Mucosa of gallbladder (tissue), 1 donor: ENCODE measurements at regions not wholly inside any gene's neighbourhood (a gene's known extent, or its start where the extent isn't known, plus 50 kb on each side); places are given as distances from the start of the nearest gene placed in this dataset.
"Not testable (repeated sequence)": the region's sequence is repeated elsewhere in the genome, so short reads cannot be mapped to it uniquely, and the experiment has no call there.

Experiments
- DNase-seq: peaks from one replicate; pipeline ENCODE4 v3.0.0-alpha.2; 2020; ENCODE audit warnings: low spot score
- donor health status: DM: no; HTN: no; CAD: no.

DNA sequence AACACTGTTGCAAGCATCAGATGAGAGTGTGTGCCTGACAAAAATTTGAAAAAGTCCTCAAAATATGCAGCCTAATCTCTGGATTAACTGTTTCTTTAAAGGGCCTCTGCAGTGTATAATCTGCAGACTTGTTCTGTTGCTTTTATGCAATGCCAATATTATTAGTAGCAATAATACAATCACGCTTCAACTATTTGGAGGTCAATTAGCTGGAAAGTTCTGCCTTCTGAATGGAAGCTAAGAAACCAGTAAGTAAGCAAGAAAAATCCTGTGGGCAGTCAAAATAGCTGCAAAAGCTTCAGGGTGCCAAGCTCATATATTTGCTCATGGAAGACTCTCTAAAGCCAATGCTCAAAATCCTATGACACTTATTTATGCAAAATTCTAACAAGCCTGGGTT is 153.2 kb upstream of the NR2F2 start:
- DNase-seq: no peak

- no peak for DNase-seq
These were observed 150.3 kb upstream of the NR2F2 start for GRCh38 chr15:96180087-96180748.

- DNase-seq: no peak
These were observed 149.3 kb upstream of the NR2F2 start for GRCh38 chr15:96181217-96181616.

GRCh38 chr15:96181873-96182301 is 148.6 kb upstream of the NR2F2 start:
- peak; percentile 49 for DNase-seq

GRCh38 chr15:96182736-96183513 is 147.6 kb upstream of the NR2F2 start:
- no peak for DNase-seq

- no peak for DNase-seq
These were observed 147.0 kb upstream of the NR2F2 start for GRCh38 chr15:96183514-96183850.

DNA sequence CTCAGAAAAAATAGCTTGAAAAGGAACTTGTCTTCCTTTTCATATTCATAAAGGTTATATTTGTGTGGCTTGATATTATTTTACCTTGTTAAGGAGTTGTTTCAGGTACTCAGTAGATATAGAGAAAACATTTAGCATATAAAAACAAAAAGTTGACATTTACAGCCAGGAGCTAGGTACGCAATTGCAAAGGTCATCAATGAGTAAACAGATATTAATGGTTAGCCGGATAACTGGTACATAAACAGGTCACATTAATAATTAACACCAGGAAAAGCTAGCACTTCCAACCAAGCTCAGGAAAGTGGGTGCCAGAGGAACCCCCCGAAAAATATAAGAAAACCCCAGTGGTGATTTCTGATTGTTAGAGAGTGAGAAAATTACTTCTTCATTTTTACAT is 146.6 kb upstream of the NR2F2 start:
- no peak for DNase-seq

GRCh38 chr15:96184297-96184696 is 146.2 kb upstream of the NR2F2 start:
- DNase-seq: no peak

DNA sequence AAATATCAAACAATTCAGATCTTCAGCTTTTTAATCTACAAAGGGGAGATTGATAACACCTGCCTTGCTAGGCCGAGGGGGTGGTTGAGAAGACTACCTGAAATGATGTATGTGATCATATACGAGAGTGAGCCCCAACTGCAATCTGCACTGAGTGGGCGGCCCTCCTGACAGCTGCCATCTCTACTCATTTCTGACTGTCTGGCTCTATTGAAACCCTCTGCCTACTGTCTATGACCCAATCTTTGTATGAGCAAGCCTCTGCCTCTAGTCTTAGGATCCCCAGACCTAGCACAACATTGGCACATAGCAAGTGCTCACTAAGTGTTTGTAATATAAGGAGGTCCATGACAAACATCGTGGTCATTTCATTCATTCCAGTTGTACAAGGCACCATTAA is 144.4 kb upstream of the NR2F2 start:
- no peak for DNase-seq

GRCh38 chr15:96187341-96188305 is 142.9 kb upstream of the NR2F2 start:
- no peak for DNase-seq

GRCh38 chr15:96197721-96198120 is 132.8 kb upstream of the NR2F2 start:
- DNase-seq: no peak

GRCh38 chr15:96199111-96199510 is 131.4 kb upstream of the NR2F2 start:
- no peak for DNase-seq

DNA sequence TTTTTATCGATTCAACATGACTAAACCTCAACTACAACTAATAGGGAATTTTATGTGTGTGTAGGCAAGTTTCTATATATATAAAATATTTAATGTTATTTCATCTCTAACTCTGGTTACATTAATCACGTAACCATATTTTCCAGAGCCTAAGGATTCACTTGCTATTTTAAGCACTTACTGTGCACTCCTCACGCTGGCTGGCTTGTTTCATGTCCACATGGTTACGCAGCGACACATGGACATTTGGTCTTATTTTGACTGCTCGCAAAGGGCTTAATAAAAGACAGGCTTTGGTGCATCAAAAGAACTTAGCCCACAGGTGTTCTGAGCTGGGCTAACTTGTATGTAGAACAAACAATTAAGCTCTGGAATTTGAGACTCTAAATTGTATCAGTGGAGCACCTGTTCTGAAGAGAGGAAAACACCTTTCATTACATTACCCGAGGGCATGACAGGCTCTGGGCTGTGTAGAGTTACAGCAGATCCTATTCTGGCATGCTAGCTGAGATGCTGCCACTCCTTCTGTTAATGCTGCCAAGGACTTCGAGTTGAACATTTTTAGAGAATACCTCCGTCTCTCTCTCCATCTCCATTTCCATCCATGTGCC is 130.0 kb upstream of the NR2F2 start:
- DNase-seq: no peak

GRCh38 chr15:96201696-96202095 is 128.8 kb upstream of the NR2F2 start:
- no peak for DNase-seq

- DNase-seq: not testable (repeated sequence)
These were observed 124.9 kb upstream of the NR2F2 start for GRCh38 chr15:96205588-96205987.

DNA sequence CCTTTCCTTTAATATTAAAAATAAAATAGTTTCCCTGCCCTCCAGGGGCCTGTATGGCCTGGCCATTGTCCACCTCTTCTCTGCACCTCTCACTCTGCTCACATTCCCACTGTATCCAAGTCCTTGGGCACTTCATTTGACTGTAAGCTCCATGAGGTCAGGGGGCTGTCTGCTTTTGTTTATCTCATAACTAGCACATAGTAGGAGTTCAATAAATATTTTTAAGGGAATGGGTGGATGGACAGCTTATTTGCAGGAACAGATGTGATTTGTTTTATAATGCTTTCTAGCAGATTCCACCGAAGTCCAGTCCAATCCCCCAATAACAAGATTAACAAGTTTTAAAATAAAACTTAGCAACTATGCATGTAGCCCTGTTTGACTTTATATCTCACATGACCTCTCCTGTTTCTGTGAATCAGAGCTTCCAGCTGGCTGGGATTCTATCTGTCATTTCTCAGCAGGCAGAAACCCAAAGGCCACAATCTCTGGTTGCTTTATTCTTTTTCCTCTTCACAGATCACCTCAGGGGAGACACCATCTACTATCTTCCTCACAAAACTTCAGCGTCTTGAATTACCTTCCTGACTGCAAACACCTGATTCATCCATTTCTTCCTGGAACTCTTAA is 123.0 kb upstream of the NR2F2 start:
- no peak for DNase-seq

- DNase-seq: peak; percentile 51
These were observed 121.2 kb upstream of the NR2F2 start for GRCh38 chr15:96209285-96209735.

DNA sequence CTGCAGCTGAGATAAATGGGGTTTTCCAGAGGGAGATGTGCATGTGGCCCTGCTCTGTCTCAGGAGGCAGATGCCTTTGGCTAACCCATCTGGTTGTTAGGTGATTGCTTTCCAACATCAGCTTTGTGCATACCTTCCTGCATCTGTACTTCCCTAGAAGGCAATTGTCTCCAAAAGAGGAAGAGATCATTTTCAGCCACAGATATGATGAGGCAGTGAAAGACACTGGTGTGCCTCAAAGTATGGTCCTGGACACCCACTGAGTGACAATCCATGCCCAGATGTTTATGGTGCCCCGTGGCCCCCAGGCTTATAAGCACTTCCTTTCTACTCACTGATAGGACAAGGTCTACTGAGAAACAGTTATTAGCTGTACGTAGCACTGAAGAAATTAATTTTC is 117.5 kb upstream of the NR2F2 start:
- DNase-seq: no peak

GRCh38 chr15:96213896-96214295 is 116.6 kb upstream of the NR2F2 start:
- DNase-seq: no peak

DNA sequence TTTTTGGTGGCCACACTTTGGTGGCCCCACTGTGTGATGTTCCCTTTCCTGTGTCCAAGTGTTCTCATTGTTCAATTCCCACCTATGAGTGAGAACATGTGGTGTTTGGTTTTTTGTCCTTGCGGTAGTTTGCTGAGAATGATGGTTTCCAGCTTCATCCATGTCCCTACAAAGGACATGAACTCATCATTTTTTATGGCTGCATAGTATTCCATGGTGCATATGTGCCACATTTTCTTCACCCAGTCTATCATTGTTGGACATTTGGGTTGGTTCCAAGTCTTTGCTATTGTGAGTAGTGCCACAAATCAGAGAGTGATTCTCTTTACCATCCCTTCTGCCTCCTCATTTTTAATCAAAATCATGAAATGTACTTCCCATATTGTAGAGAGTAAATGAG is 114.0 kb upstream of the NR2F2 start:
- DNase-seq: not testable (repeated sequence)

DNA sequence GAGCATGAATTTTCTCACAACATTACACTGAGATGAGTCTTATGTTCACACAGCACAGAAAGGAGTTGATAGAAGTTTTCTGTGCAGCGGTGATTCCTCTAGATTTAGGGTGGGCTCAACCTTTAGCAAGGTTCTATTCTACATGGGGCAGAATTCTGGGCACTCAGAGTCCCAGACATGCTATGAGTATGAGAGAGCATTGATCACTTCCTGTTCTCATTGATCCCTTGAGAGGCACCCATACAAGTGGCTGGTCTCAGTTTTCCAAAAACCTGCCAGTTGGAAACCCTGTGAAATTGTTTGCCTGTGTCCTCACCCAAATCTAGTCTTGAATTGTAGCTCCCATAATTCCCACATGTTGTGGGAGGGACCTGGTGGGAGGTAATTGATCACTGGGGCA is 112.5 kb upstream of the NR2F2 start:
- DNase-seq: no peak
